Nephron progenitor cell (in vitro differentiated cells): ENCODE measurements at regions not wholly inside any gene's neighbourhood (a gene's known extent, or its start where the extent isn't known, plus 50 kb on each side); places are given as distances from the start of the nearest gene placed in this dataset.
"Not testable (repeated sequence)": the region's sequence is repeated elsewhere in the genome, so short reads cannot be mapped to it uniquely, and the experiment has no call there.

Experiments
- DNase-seq: peaks from one replicate; pipeline ENCODE4 v3.0.0; 2021
- H3K27ac Mint-ChIP-seq: 2 replicates; pipeline ENCODE4 v1.8.0; 2021; ENCODE audit warnings: mild to moderate bottlenecking, moderate library complexity, mixed read lengths
- H3K27me3 Mint-ChIP-seq: 2 replicates; pipeline ENCODE4 v1.8.0; 2021; ENCODE audit warnings: mild to moderate bottlenecking, low read depth, mixed read lengths; ENCODE audit not compliant: poor library complexity
- H3K36me3 Mint-ChIP-seq: 2 replicates; pipeline ENCODE4 v1.8.0; 2021; ENCODE audit warnings: low read depth, mixed read lengths
- H3K4me1 Mint-ChIP-seq: 2 replicates; pipeline ENCODE4 v1.8.0; 2021; ENCODE audit warnings: mixed read lengths
- H3K4me3 Mint-ChIP-seq: 2 replicates; pipeline ENCODE4 v1.8.0; 2021; ENCODE audit warnings: mild to moderate bottlenecking, moderate library complexity, mixed read lengths
- H3K9me3 Mint-ChIP-seq: 2 replicates; pipeline ENCODE4 v1.8.0; 2021; ENCODE audit warnings: mild to moderate bottlenecking, moderate library complexity, mixed read lengths
- CTCF ChIP-seq: fragments of 200-600 bp; sonication (generic); IDR thresholded peaks from 2 replicates; pipeline ENCODE4 v1.5.0; 2021; ENCODE audit warnings: antibody characterized with exemption

GRCh38 chr7:46264646-46265045 is 343.6 kb upstream of the IGFBP3 start:
- Mint-ChIP-seq H3K27ac (no peak overlapping the region), H3K4me1 (no peaks in the 10 kb centered on the region), H3K9me3 (peaks cover 38% of the 10 kb centered on the region), H3K27me3 (peaks cover 8% of the 10 kb centered on the region), H3K4me3 (no peak overlapping the region), H3K36me3 (peaks cover 8% of the 10 kb centered on the region)
- no peak for DNase-seq
- no peak for TF ChIP-seq CTCF

- H3K36me3 Mint-ChIP-seq, H3K27me3 Mint-ChIP-seq, H3K27ac Mint-ChIP-seq, H3K4me3 Mint-ChIP-seq, H3K4me1 Mint-ChIP-seq, DNase-seq: not testable (repeated sequence)
- peaks cover 52% of the 10 kb centered on the region for H3K9me3 Mint-ChIP-seq
These were observed 340.6 kb upstream of the IGFBP3 start for GRCh38 chr7:46261638-46262037.

- H3K4me3 Mint-ChIP-seq = no peak overlapping the region
- no peak for DNase-seq
- TF ChIP-seq CTCF = no peak
- H3K4me1 Mint-ChIP-seq = no peaks in the 10 kb centered on the region
- H3K27ac Mint-ChIP-seq = no peak overlapping the region
- H3K9me3 Mint-ChIP-seq = peaks cover 64% of the 10 kb centered on the region
- peaks cover 4% of the 10 kb centered on the region for H3K27me3 Mint-ChIP-seq
- H3K36me3 Mint-ChIP-seq = peaks cover 8% of the 10 kb centered on the region
These were observed 338.9 kb upstream of the IGFBP3 start for GRCh38 chr7:46259947-46260346.

- H3K4me1 Mint-ChIP-seq = no peaks in the 10 kb centered on the region
- peak overlapping the region; percentile 55 for H3K27ac Mint-ChIP-seq
These were observed 336.8 kb upstream of the IGFBP3 start for GRCh38 chr7:46257761-46258448.

GRCh38 chr7:46256870-46257661 is 336.0 kb upstream of the IGFBP3 start:
- peaks cover 7% of the 10 kb centered on the region for H3K36me3 Mint-ChIP-seq
- no peak for TF ChIP-seq CTCF
- H3K4me1 Mint-ChIP-seq = no peaks in the 10 kb centered on the region
- H3K27ac Mint-ChIP-seq = no peak overlapping the region
- peaks cover 3% of the 10 kb centered on the region for H3K27me3 Mint-ChIP-seq
- DNase-seq = no peak
- H3K9me3 Mint-ChIP-seq = peaks cover 67% of the 10 kb centered on the region
- H3K4me3 Mint-ChIP-seq = no peak overlapping the region

More at GRCh38 chr7:46257761-46258448, 336.8 kb upstream of the IGFBP3 start:
- DNase-seq = no peak
- Mint-ChIP-seq H3K27me3 (peaks cover 4% of the 10 kb centered on the region), H3K36me3 (peaks cover 8% of the 10 kb centered on the region), H3K4me3 (no peak overlapping the region), H3K9me3 (peaks cover 64% of the 10 kb centered on the region)
- no peak for TF ChIP-seq CTCF

GRCh38 chr7:46253520-46253919 is 332.4 kb upstream of the IGFBP3 start:
- H3K9me3 Mint-ChIP-seq = peaks cover 37% of the 10 kb centered on the region
- H3K27me3 Mint-ChIP-seq = peaks cover 6% of the 10 kb centered on the region
- no peak for DNase-seq
- no peaks in the 10 kb centered on the region for H3K4me1 Mint-ChIP-seq
- no peak overlapping the region for H3K4me3 Mint-ChIP-seq
- TF ChIP-seq CTCF = no peak
- no peak overlapping the region for H3K27ac Mint-ChIP-seq
- H3K36me3 Mint-ChIP-seq = no peaks in the 10 kb centered on the region
